Tongue (tissue), 1 donor: ENCODE measurements at regions not wholly inside any gene's neighbourhood (a gene's known extent, or its start where the extent isn't known, plus 50 kb on each side); places are given as distances from the start of the nearest gene placed in this dataset.
"Not testable (repeated sequence)": the region's sequence is repeated elsewhere in the genome, so short reads cannot be mapped to it uniquely, and the experiment has no call there.

Experiments used
- DNase-seq: peaks from one replicate; pipeline ENCODE4 v3.0.0-alpha.2; 2015

GRCh38 chr6:100322886-100323285, 141.8 kb downstream of the SIM1 start:
- no peak for DNase-seq

DNA sequence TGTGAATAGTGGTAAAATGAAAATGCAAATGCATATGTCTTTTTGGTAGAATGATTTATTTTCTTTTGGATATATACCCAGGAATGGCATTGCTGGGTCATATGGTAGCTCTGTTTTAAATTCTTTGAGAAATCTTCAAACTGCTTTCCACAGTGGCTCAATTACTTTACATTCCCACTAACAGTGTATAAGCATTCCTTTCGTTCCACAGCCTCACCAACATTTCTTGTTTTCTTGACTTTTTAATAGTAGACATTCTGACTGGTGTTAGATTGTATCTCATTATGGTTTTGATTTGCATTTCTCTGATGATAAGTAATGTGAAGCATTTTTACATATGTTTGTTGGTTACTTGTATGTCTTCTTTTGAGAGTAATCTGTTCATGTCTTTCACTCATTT, 144.0 kb downstream of the SIM1 start:
- DNase-seq, result no peak

GRCh38 chr6:100317031-100317430, 147.7 kb downstream of the SIM1 start:
- no peak for DNase-seq

- no peak for DNase-seq
These were observed 150.5 kb downstream of the SIM1 start for GRCh38 chr6:100314186-100314585.

DNA sequence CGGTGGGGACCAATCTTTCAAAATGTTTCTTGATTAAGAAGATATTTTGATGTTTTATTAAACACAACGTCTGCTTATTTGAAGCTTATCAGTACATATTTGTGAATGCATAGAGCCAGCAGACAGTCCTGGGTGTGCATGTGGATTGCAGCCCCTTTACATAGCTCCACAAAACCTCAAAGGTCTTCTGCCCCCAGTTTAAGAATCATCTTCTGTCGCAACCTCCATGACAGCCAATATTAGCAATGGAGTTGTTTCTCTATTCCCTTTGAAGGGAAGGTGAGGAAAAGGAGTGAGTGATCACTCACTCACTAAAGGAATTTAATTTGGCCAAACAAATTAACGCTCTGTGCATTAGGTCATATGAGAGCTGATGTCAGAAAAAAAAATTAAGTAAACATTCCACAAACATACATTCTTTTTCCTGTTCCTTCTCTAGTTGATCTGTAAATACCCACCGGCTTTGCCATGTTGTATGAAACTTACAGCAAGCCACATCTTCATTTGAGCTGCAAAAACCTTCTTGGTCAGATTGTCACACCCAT, 152.9 kb downstream of the SIM1 start:
- DNase-seq, result no peak

- peak; percentile 34 for DNase-seq
These were observed 155.5 kb downstream of the SIM1 start for GRCh38 chr6:100309174-100309573.

DNA sequence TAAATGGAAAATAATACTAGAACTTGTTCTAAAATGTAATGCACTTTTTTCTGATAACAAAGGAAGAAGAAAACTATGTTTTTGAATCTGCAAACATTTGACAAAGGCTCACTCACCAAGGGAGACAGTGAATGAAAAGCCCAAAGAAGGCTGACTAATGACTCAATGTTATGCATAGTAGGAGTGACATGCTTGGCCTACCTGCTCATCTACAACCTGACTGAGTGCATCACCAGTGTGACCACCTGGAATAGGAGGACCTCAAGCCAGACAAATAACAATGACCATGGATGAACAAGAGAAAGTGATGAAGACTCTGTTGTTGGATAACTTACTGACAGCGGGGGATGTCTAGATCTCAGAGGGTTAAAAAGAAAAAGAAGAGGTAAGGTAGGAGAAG, 157.2 kb downstream of the SIM1 start:
- no peak for DNase-seq

DNA sequence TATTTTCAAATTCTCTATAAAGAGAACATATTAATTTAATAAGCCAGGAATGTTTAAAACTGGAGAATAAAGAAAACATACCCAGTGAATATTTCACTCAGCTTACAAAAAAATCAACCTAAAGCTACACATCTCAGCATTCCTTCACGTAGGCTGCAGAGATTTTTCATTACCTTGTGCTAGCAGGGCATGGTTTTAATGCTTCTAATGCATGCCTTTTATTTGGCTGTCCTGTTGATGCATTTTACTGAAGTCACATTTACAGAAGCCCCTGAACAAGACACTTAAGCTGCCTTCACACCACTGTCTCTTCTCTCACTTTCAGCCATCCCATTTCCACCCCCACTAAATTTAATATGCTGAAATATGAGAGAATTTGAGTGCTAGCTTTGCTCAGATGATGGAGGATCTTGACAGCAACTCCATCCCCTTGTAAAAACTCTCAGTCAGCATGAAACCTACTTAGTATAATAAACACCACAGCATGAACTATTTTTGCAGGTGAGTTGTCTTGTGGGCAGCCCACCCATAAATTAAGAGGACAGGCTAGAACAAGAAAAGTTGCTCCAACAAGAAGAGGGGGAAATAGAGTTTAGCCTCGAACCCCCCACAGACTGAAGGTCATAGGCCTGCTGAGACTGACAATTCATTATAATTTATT, 159.4 kb downstream of the SIM1 start:
- no peak for DNase-seq

- no peak for DNase-seq
These were observed 160.1 kb downstream of the SIM1 start for GRCh38 chr6:100304575-100304974.

- no peak for DNase-seq
These were observed 163.0 kb downstream of the SIM1 start for GRCh38 chr6:100301731-100302130.

DNA sequence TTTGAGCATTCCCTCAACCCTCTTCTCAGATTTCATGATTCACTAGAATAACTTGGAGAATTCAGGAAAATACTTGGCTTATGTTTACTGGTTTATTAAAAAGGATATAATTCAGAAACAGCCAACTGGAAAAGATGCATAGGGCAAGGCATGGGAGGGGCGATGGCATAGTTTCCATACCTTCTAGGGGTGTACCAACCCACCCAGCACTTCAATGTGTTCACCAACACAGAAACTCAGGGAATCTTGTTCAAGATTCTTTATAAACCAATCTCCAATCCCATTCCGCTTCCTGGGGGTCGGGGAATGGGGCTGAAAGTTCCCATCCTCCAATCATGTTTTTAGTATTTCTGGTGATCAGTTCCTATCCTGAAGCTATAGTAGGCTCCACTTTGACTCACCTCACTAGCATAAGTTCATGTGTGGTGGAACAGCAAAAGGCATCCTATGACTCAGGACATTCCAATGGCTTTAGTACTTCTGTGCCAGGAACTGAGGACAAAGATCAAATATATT, 164.4 kb downstream of the SIM1 start:
- no peak for DNase-seq

- no peak for DNase-seq
These were observed 167.7 kb downstream of the SIM1 start for GRCh38 chr6:100296810-100297544.

- not testable (repeated sequence) for DNase-seq
These were observed 169.5 kb downstream of the SIM1 start for GRCh38 chr6:100295172-100295571.

- no peak for DNase-seq
These were observed 175.4 kb downstream of the SIM1 start for GRCh38 chr6:100289285-100289684.

DNA sequence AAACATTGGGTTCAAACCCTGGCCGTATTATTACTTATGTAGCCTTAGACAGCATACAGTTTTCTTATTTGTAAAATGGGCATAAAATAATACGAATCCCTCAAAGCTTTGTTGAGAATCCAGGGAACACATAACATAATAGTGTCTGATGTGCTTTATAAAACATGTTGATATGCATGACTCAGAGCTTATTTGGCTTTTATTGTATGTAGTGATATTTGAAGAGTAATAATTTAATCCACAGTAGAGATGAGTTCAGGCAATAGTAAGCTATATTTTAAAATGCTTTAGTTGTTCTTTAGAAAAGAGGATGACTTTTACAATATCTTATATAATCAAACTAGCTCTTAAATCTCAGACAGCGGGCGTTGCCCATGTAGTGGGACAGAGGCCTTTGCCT, 176.4 kb downstream of the SIM1 start:
- no peak for DNase-seq

DNA sequence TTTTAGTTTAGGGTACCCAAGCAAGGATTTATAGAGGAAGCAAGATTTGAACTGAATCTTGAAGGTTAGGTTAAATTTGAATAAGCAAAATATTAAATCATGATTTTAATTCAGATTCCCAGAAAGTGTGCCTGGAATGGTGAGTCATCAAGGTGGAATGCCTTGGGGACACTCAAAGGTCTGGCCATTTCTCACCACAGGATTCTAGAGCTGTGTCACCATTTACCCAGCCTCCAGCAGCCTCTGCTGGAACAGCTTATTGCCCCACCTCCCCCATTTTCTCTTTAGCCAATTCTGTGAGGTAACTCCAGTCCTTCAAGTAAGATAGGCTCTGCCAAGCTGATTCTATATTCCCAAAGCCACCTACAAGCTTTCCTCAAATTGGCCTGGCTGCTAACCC, 181.4 kb downstream of the SIM1 start:
- no peak for DNase-seq

DNA sequence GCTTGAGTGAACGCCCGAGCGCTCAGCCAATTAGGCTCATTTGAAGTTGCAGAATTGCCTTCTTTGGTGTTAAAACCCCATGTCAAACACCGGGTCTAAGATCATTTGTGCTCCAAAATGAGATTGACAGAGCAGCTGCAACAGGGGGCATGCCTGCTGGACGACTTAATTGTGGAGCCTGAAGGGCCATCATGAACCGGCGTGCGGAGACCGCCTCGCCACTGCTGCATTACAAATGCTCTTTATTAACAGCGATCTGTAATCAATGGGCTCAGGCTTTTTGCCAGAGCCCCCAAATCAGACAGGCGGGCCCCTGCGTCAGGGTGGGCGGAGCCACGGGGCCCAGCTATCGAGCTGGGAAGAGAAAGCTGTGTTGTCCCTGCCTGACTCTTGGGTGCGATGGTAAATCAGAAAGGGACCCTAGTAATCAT, 183.2 kb downstream of the SIM1 start:
- DNase-seq, result peak; percentile 85

DNA sequence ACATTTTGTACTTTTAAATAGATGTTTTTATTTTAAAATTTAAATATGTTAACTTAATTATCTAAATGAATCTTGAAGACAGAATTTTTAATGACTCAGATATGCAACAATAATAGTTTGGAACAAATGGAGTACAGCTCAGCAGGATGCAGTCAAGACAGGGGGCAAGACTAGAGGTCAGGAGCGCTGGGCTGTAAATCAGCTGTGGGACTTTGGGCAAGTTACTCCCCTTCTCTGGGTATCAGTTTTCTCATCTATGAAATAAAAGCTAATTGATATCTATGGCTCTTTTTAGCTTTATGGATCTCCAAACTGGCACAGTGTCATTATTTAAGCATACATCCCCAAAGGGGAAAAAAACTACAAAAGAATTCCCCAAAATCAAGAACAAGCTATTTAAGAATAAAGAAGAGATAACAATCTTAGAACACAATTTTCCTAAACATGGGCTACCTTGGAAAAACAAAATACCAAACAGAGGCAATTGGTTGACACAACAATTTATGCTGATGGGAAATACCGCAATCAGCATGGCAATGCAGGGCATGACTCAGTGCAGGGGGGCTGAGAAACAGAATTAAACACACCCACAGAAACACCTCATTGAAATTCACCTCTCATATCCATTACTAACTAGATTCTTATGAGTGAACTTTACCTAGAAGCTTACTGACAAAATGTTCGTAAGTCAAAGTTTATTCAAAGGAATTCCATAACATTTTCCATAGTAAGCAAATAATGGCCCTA, 188.2 kb downstream of the SIM1 start:
- DNase-seq, result no peak

DNA sequence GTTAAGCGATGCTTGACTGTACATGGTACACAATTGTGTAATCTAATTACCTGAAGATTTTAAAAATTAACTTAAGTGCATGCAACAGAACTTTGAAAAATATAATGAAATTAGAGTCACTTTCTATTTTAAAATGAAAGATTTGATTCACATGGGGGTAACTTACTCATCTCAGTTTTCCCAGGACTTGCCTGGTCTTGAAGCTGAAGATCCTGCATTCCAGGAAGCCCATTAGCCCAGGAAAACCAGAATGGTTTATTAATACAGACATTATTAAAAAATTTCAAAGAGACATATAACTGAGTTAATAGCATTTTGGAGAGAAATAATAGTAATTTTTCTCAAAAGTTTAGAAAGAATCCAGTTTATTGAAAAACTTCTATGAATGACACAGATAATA, 190.6 kb downstream of the SIM1 start:
- no peak for DNase-seq

- no peak for DNase-seq
These were observed 193.1 kb downstream of the SIM1 start for GRCh38 chr6:100271625-100272024.

DNA sequence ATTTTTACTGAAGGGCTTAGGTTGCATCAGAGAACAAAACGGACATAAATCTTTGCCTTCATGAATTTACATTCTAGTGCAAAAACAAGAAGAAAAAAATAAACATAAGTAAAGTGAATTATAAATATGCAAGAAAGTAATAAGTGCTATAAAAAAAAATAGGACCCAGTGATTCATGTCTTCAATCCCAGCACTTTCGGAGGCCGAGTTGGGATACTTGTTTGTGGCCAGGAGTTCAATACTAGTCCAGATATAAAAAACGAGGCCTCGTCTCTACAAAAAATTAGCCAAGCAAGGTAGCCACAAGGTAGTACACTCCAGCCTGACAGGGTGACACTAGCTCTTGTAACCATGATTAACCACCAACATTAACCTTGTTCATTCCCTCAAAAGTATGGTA, 193.5 kb downstream of the SIM1 start:
- DNase-seq, result no peak

DNA sequence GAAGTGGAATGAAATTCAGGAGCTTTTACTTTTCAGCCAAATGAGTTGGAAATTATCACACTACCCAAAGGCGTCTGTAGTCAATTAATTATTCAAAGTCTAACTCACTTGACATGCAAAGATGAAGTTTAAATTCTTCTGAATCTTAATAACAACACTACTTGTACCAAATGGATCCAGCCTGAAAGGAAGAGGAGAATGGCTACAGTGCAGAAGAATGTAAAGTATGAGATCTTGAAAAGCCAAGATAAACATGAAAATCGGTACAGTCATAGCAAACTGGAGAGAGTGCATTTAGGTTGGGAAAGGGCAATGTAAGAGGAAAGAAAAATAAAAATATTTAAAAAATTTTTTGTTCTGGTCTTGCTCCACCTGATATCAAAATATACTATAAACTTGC, 195.5 kb downstream of the SIM1 start:
- no peak for DNase-seq

- no peak for DNase-seq
These were observed 196.4 kb downstream of the SIM1 start for GRCh38 chr6:100268326-100268725.
